Tibial nerve (tissue), 4 donors: ENCODE measurements at regions not wholly inside any gene's neighbourhood (a gene's known extent, or its start where the extent isn't known, plus 50 kb on each side); places are given as distances from the start of the nearest gene placed in this dataset.

Source experiments
- EP300 ChIP-seq, 2 donors: sonication (generic); formaldehyde crosslinking; IDR thresholded peaks; one replicate each; pipeline ENCODE4 v1.6.1; 2017; ENCODE audit warnings: antibody characterized with exemption in 2 of 2, mild to moderate bottlenecking in 1 of 2
- POLR2A ChIP-seq, 2 donors: fragments of 450-650 bp; IDR thresholded peaks; one replicate each; pipeline ENCODE4 v1.6.1; 2017; ENCODE audit warnings: antibody characterized with exemption in 2 of 2, mild to moderate bottlenecking in 2 of 2, moderate library complexity in 2 of 2
- TF ChIP-seq, protein P1 (sequence below), 5 experiments: fragments of 200-600 bp in 3 of 5; fragments of 450-650 bp in 2 of 5; sonication (generic) in 3 of 5; IDR thresholded peaks; one replicate each; pipeline ENCODE4 v1.5.1; 2016 to 2019; ENCODE audit warnings: antibody characterized with exemption in 5 of 5, mild to moderate bottlenecking in 3 of 5, moderate library complexity in 2 of 5

GRCh38 chr12:25787701-25788100 is 170.8 kb upstream of the RASSF8 start:
- TF ChIP-seq, protein P1, sequence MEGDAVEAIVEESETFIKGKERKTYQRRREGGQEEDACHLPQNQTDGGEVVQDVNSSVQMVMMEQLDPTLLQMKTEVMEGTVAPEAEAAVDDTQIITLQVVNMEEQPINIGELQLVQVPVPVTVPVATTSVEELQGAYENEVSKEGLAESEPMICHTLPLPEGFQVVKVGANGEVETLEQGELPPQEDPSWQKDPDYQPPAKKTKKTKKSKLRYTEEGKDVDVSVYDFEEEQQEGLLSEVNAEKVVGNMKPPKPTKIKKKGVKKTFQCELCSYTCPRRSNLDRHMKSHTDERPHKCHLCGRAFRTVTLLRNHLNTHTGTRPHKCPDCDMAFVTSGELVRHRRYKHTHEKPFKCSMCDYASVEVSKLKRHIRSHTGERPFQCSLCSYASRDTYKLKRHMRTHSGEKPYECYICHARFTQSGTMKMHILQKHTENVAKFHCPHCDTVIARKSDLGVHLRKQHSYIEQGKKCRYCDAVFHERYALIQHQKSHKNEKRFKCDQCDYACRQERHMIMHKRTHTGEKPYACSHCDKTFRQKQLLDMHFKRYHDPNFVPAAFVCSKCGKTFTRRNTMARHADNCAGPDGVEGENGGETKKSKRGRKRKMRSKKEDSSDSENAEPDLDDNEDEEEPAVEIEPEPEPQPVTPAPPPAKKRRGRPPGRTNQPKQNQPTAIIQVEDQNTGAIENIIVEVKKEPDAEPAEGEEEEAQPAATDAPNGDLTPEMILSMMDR (IDR thresholded peaks at IDR 0.05), result no peak
- TF ChIP-seq EP300 (IDR thresholded peaks at IDR 0.05), result no peak
- no peak for TF ChIP-seq POLR2A (IDR thresholded peaks at IDR 0.05)
